ENCODE measurements at regions not wholly inside any gene's neighbourhood (a gene's known extent, or its start where the extent isn't known, plus 50 kb on each side); places are given as distances from the start of the nearest gene placed in this dataset.
"Not testable (repeated sequence)": the region's sequence is repeated elsewhere in the genome, so short reads cannot be mapped to it uniquely, and the experiment has no call there.

DNA sequence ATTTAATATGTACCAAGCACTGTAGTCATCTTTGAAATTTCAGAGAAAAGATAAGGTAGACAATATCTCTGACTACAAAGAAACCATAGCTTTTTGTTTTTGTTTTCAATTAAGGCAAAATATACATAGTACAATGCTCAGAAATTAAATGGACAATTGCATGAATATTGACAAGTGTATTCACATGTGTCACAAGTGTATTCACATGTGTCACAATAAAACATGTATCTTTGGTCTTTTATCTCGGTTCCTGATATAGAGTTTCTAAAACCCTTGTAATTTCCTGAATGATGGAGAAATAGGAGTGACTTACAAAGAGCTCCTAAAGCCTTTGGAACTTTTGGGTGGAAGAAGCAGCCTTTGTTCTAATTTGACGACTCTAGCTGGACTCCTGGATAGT lies 756.4 kb downstream of the EPHA4 start:
- DNase-seq, result no peak

DNA sequence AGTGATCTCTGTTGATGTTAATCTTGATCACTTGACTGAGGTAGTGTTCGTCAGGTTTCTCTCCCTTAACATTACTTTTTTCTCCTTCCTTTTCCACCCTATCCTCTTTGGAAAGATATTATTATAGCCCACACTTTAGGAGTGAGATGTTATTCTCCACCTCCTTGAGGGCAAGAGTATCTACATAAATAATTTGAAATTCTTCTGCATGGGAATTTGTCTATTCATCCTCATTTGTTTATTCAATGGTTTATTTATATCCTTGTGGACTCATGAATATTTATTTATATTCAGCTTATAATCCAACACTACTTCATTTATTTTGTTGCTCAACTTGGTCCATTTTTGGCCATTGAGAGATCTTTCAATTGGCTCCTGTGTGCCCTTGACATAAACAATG lies 750.4 kb downstream of the EPHA4 start:
- no peak for DNase-seq

DNA sequence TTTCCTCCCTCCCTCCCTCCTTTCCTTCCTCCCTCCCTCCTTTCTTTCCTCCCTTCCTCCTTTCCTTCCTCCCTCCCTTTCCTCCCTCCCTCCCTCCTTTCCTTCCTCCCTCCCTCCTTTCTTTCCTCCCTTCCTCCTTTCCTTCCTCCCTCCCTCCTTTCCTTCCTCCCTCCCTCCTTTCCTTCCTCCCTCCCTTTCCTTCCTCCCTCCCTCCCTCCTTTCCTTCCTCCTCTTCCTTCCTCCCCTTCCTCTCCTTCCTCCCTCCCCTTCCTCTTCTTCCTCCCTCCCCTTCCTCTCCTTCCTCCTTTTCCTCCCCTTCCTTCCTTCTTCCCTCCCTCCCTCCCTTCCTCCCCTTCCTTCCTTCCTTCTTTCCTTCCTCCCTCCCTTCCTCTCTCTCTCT lies 748.5 kb downstream of the EPHA4 start:
- DNase-seq, result not testable (repeated sequence)

DNA sequence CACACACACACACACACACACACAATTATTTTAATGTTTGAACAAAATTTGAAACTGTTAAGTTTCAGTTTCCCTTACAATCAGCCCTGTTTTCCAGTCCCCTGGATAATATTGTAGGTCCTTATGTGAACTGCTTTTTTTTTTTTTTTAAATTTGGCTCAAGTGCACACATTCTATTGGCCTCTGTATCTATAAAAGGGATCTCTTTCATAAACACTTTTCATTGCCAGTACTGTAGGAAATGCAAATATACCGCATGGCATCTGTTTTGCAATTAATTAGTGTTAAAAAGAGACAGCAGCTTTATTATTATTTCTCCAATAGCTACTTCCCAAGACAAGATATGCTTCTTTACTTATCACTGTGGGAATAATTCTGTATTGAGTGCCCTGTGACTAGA lies 738.7 kb downstream of the EPHA4 start:
- DNase-seq, result no peak

DNA sequence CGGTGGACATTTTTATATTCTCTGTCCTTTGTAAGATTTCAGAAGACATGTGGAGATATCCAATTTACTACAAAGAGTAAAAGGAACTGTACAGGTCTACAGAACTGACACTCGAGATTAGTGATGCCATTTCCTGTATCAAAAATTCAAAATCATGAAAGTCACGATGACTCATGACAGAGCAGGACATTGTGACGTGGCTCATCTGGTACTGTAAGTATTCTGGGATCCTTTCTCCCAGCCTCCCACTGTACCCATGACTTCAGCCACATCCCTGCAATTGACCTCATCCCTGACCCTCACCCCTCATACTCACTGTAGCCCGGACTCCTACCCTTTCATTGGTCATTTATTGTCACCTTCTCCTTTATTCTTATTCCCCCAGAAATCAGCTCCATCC lies 736.5 kb downstream of the EPHA4 start:
- DNase-seq, result no peak

DNA sequence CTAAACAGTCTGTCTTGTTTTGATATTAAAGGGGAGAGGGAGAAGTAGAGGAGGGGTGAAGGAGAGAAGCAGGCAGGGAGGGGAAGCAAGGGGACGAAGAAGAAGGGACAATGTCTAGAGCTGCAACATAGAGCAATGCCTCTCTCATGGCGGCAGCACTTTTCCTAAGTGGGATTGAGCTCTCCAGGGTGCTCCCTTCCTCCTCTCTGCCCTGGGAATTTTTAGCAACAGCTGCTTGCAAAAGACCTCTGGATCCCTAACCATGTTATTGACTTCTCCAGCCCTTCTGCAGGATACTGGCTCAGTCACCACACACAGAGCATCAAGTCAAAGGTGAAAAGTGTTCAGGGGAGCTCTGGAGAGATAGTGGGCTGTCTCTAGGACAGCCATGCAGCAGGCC lies 734.9 kb downstream of the EPHA4 start:
- no peak for DNase-seq

DNA sequence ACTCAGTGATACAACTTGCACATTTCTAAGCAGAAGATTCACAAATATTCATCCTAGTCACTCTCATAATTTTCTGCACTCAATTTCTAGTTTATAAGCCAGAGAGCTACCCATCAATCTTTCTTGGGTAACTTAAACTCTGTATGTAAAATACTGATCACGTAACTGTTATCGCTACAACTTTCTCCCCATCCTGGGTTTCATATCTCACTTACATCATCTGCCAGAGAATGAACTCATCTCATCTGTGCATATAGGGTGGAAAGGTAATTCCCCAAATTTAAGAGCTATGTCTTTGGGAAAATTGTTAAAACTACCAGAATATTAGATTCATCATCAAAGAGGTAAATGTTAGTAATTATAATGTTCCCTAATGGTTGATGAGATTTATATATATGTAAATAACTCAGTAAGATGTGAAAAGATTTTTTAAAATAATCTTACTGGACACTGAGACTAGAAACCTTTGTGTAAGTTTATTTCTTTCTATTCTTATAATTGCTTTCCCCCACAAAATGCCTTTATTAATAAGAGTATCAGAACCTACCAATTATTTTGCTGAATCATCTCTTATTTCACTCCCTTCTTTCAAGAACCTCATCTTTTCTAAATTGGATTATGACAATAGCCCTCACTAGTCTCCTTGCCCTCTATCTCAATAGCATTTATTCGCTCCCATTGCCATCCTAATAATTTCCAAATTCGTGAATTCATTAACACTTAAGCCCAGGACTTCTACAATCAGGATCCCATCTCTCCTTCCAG lies 729.0 kb downstream of the EPHA4 start:
- no peak for DNase-seq

- no peak for DNase-seq
Measured at GRCh38 chr2:220845766-220846273, 726.3 kb downstream of the EPHA4 start.

DNA sequence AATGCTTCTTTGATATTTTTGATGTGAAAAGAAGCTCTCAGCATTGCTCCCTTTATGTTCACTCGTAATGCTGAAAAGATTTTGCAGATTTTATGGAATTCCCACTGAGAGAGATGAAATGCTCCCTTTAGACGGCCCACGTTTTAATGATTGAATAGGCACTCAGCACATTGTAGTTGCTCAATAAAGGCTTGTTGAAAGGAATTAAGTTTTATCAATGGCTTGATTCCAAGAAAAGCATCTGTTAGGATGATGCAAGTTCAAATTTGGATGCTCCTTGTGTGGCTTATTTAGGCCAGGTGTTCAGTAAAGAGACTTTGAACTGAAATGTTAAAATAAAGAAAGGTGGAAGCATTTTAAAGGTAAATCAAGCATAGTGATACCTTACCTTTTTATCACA lies 725.1 kb downstream of the EPHA4 start:
- DNase-seq, result no peak

GRCh38 chr2:220847589-220847988 lies 724.5 kb downstream of the EPHA4 start:
- peak in 1 of 56 donors; percentile 6 for DNase-seq

DNA sequence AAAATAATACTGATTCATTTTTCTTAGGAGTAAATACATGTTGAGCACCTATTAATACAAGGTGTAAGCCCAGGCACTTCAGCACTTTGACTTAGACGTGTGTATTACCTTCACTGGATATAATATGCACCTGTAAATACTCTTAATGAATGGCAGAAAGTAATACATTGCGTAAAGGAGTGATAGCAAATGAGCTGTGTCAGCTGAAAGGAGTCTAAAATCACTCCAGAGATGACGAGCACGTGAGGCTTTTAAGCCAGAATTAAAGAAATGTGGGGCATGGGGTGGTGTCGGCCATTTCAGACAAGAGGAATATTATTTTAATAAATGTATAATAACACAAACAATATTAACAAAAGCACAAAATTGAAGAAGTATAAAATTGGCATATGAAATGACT lies 722.7 kb downstream of the EPHA4 start:
- DNase-seq, result no peak

DNA sequence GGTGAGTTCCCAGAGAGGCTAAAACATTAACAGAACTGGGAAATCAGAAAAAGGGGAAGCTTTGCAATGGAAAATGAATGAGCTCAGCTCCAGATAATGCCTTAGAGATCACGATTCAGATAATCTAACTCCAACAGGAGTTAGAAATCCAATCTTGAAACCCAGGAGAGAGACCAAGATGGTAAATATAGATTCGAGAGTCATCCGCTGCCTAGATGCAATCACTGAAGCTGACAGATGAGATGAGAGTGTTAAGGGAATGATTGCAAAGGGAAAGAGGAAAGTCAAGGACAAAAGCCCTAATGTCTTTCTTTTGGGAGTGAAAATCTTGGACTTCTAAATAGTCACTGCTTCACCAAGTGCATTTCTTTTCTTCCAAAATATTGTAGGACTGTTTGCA lies 722.0 kb downstream of the EPHA4 start:
- DNase-seq, result no peak

DNA sequence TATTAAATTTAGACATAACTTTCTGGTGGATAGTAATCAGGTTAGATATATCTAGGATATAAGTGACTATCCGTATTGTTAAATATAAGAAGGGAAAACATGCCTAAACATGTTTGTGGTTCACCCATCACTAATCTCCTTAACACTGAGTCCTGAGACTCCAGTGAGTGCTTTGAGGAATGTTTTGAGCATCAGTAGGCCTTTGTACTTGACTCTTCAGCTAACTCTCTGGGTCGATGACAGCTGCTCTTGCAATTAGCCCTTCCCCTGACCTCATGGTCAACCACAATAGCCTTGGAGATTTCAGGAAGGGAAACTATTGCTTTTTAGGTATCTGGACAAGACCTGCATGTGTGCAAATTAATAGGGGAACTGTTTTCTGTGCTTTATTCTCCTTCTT lies 716.8 kb downstream of the EPHA4 start:
- no peak for DNase-seq

DNA sequence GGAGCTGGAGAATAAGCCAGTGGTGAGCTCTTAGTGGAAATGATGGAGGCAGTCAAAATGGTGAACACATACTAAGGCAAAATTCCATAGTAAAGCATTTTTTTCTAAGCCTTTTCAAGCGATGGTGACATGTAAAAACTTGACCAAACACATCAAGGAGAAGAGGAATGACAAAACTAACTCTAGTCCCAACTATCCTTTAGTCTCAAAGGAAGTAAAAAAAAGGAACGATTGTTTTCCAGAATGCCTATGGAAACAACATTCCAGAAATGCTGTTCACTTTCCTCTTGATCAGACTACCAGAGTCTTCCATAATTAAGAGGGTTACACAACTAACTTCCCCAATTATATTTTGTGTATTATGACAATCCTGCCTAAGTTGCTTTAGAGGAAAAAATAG lies 715.6 kb downstream of the EPHA4 start:
- no peak for DNase-seq

- DNase-seq, result no peak
Measured at GRCh38 chr2:220857368-220857767, 714.7 kb downstream of the EPHA4 start.

- DNase-seq, result no peak
Measured at GRCh38 chr2:220858101-220858500, 714.0 kb downstream of the EPHA4 start.

- no peak for DNase-seq
Measured at GRCh38 chr2:220871909-220872308, 700.2 kb downstream of the EPHA4 start.

GRCh38 chr2:220876080-220876824 lies 695.9 kb downstream of the EPHA4 start:
- no peak for DNase-seq

GRCh38 chr2:220877491-220877890 lies 694.6 kb downstream of the EPHA4 start:
- no peak for DNase-seq

DNA sequence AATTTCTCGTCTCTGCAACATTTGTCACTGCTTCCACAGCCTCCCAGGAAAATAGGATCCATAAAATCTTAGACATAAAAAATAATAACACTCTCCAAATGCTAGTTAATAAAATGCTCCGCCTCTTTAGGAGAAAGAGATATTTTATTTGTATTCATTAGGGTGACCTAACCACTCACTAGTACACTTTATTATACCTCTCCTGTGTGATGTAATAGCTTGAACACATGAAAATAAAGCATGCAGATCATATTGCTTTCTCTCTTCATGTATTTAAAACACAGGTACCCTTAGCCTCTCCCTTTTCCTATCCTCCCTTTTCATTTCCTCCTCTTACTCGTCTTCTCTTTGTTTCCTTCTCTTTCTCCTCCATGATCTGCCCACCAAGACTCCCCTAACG lies 694.2 kb downstream of the EPHA4 start:
- DNase-seq, result no peak

DNA sequence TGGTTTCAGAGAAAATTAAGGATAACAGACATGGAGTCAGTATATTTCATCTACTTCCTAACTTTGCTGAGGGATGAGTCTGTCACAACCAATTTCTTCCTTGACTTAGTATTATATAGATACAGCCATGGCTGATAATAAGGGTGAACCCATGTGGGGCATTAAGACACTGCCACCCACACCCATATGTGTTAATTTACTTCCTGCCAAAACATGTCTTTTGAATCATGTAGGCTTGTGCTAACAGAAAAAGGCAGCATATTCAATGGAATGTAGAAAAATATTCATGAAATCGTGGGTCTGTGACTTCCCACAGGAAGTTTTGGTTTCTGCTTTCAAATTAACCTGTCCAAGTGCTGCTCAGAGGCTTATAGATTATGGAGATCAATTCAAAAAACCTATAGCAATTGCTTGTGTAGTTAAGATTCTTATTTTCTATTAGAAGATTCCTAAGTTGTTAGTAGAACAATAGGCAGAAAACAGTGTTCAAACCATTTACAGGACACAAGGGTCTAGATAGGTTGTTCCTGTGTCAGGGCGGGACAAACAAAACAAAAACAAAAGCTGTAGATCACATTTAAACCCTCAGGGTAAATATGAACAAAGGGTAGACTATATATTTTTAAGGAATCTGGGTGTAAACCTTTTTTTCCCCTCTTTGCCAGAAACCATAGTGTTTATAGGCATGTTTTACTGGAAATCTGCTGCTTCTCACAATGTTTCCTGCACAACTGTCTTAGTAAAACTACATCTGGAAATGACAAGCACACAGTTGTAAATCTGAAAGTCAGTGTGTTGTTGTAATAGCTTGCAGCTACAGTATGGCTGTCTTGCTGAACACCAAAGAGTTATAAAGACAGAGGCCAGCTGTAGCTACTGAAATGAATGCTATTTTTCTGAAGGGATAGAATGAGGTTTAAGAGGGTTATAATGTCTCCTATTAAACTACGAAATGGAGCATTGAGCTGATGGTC lies 691.2 kb downstream of the EPHA4 start:
- DNase-seq, result no peak

DNA sequence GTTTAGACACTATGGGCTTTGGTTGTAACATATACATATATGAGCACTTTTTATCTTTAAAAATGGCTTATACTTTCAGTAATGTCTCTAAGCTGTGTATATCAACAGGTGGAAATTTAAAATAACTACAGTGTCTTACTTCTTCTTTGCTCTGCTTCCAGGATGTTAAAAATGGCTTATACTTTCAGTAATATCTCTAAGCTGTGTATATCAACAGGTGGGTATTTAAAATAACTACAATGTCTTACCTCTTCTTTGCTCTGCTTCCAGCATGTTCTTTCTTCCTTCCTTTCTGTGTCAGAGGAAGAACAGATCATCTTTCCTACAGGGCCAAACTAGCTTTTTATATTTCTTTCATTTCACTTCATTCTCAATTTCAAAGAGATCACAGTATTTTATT lies 689.6 kb downstream of the EPHA4 start:
- DNase-seq, result no peak
